GM12878 (cell line): ENCODE measurements at regions not wholly inside any gene's neighbourhood (a gene's known extent, or its start where the extent isn't known, plus 50 kb on each side); places are given as distances from the start of the nearest gene placed in this dataset.

Source experiments
- CTCF ChIP-seq, 3 experiments: IDR thresholded peaks in 2 of 3; conservative IDR thresholded peaks in 1 of 3; 2 replicates each; pipeline ENCODE4 v1.5.1; 2011; ENCODE audit warnings: low read depth in 3 of 3, low read length in 3 of 3, mild to moderate bottlenecking in 3 of 3, control low read depth in 2 of 3, moderate library complexity in 2 of 3, inconsistent platforms in 1 of 3, mixed read lengths in 1 of 3; ENCODE audit not compliant: control insufficient read depth in 2 of 3, insufficient read depth in 1 of 3; ENCODE audit errors: extremely low read depth in 1 of 3
- EZH2 ChIP-seq: IDR thresholded peaks from 2 replicates; pipeline ENCODE4 v1.6.1; 2012; ENCODE audit warnings: low read depth, mild to moderate bottlenecking, control low read depth, inconsistent platforms, low read length, borderline replicate concordance; ENCODE audit not compliant: control insufficient read depth
- RAD21 ChIP-seq: IDR thresholded peaks from 2 replicates; pipeline ENCODE4 v1.6.1; 2011; ENCODE audit warnings: mild to moderate bottlenecking, low read depth, low read length, moderate library complexity; ENCODE audit not compliant: insufficient read depth

GRCh38 chr5:113922343-113922742 lies 408.8 kb downstream of the YTHDC2 start:
- no peak for TF ChIP-seq CTCF (IDR thresholded peaks at IDR 0.05 in 2 of 3, conservative IDR thresholded peaks at IDR 0.05 in 1 of 3; ENCODE audit: control insufficient read depth in 2 of 3, extremely low read depth in 1 of 3, insufficient read depth in 1 of 3, low read depth in 3 of 3, low read length in 3 of 3)
- no peak for TF ChIP-seq EZH2
- TF ChIP-seq RAD21: no peak
